ENCODE measurements at regions not wholly inside any gene's neighbourhood (a gene's known extent, or its start where the extent isn't known, plus 50 kb on each side); places are given as distances from the start of the nearest gene placed in this dataset.

DNA sequence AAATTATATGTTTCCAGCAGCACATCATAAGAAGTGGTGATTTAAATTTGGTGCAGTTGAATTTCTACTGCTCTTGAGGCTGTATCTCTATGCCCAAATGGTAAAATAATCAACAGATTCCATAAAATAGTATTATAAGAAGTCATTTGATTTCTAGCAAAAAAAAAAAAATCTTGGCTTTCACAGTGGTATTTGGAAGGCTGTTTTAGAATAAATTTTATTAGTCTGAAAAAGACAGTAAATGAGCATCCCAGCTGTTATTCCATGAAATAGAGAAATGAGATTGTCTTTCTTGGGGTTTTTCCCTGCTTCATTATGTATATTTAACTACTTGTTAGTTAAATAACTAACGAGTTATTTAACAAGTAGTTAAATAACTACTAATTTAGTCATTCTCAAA lies 156.0 kb upstream of the ABI3BP start:
- H2BK15ac ChIP-seq (ENCODE audit: low read depth, low read length), result no peak overlapping the region
- H3K27me3 ChIP-seq (ENCODE audit: control insufficient read depth, insufficient read depth, low read length), result no peaks in the 10 kb centered on the region
- no peak overlapping the region for H3K27ac ChIP-seq (ENCODE audit: insufficient read depth, low read length)
- no peak overlapping the region for H4K8ac ChIP-seq (ENCODE audit: low read depth in 2 of 2, low read length in 2 of 2)
- no peak overlapping the region for H3K56ac ChIP-seq (ENCODE audit: extremely low read depth, insufficient read depth, low read length)
- intact Hi-C loops (cut with micrococcal nuclease) (no loop called here), in situ Hi-C loops (cut with MboI; ENCODE audit: low sequenced_read_pairs) (no loop called here), dilution Hi-C loops (cut with HindIII; ENCODE audit: low sequenced_read_pairs, unreplicated experiment) (no loop called here)
- no peaks in the 10 kb centered on the region for H3K79me1 ChIP-seq (ENCODE audit: low read depth in 1 of 2, low read length in 2 of 2)
- no peak overlapping the region for H4K5ac ChIP-seq (ENCODE audit: low read depth, low read length)
- TF ChIP-seq MXI1 (IDR thresholded peaks at IDR 0.05; ENCODE audit: borderline replicate concordance, low read depth, low read length) (no peak), NFE2L2 (IDR thresholded peaks at IDR 0.05; ENCODE audit: low read depth, low read length) (no peak), RFX5 (IDR thresholded peaks at IDR 0.05; ENCODE audit: low read depth, low read length) (no peak), MAZ (IDR thresholded peaks at IDR 0.05; ENCODE audit: borderline replicate concordance, low read depth, low read length) (no peak), USF2 (IDR thresholded peaks at IDR 0.05; ENCODE audit: low read depth, low read length) (no peak), RCOR1 (IDR thresholded peaks at IDR 0.05; ENCODE audit: insufficient replicate concordance, low read length) (no peak), RAD21 (IDR thresholded peaks at IDR 0.05; ENCODE audit: low read length) (no peak), CEBPB (IDR thresholded peaks at IDR 0.05; ENCODE audit: low read depth, low read length) (no peak), CHD1 (IDR thresholded peaks at IDR 0.05; ENCODE audit: low read depth, low read length) (no peak), BHLHE40 (IDR thresholded peaks at IDR 0.05; ENCODE audit: low read depth, low read length) (no peak), FOS (IDR thresholded peaks at IDR 0.05; ENCODE audit: low read depth, low read length) (no peak), SMC3 (IDR thresholded peaks at IDR 0.05; ENCODE audit: low read depth, low read length) (no peak), MAFK (IDR thresholded peaks at IDR 0.05; ENCODE audit: low read depth, low read length) (no peak)
- TF ChIP-seq, protein P1, sequence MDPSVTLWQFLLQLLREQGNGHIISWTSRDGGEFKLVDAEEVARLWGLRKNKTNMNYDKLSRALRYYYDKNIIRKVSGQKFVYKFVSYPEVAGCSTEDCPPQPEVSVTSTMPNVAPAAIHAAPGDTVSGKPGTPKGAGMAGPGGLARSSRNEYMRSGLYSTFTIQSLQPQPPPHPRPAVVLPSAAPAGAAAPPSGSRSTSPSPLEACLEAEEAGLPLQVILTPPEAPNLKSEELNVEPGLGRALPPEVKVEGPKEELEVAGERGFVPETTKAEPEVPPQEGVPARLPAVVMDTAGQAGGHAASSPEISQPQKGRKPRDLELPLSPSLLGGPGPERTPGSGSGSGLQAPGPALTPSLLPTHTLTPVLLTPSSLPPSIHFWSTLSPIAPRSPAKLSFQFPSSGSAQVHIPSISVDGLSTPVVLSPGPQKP (IDR thresholded peaks at IDR 0.05; ENCODE audit: borderline replicate concordance, low read depth, low read length), result no peak
- TF ChIP-seq, protein P2, sequence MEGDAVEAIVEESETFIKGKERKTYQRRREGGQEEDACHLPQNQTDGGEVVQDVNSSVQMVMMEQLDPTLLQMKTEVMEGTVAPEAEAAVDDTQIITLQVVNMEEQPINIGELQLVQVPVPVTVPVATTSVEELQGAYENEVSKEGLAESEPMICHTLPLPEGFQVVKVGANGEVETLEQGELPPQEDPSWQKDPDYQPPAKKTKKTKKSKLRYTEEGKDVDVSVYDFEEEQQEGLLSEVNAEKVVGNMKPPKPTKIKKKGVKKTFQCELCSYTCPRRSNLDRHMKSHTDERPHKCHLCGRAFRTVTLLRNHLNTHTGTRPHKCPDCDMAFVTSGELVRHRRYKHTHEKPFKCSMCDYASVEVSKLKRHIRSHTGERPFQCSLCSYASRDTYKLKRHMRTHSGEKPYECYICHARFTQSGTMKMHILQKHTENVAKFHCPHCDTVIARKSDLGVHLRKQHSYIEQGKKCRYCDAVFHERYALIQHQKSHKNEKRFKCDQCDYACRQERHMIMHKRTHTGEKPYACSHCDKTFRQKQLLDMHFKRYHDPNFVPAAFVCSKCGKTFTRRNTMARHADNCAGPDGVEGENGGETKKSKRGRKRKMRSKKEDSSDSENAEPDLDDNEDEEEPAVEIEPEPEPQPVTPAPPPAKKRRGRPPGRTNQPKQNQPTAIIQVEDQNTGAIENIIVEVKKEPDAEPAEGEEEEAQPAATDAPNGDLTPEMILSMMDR (conservative IDR thresholded peaks at IDR 0.05; ENCODE audit: low read depth, low read length), result no peak
- H3K9ac ChIP-seq (ENCODE audit: low read depth, low read length), result no peak overlapping the region
- H2AK9ac ChIP-seq (replicated peaks; ENCODE audit: low read depth, low read length, poor library complexity), result no peak overlapping the region
- no peaks in the 10 kb centered on the region for H4K20me1 ChIP-seq (ENCODE audit: insufficient read depth, low read length)
- no peaks in the 10 kb centered on the region for H3K36me3 ChIP-seq (ENCODE audit: control insufficient read depth, insufficient read depth, low read length)
- H3K4me3 ChIP-seq (ENCODE audit: insufficient read depth, low read depth, low read length), result no peak overlapping the region
- DNase-seq (no peak), ATAC-seq (ENCODE audit: low read depth) (no peak)
- no peaks in the 10 kb centered on the region for H3K9me1 ChIP-seq (ENCODE audit: insufficient read depth, low read length)
- no peak overlapping the region for H2AK5ac ChIP-seq (ENCODE audit: low read depth, low read length)
- H2BK20ac ChIP-seq (ENCODE audit: low read depth, low read length), result no peak overlapping the region
- H2BK5ac ChIP-seq (ENCODE audit: low read depth, low read length, poor library complexity, severe bottlenecking), result no peak overlapping the region
- H2BK120ac ChIP-seq (ENCODE audit: low read depth, low read length), result no peak overlapping the region
- no peak overlapping the region for H3K14ac ChIP-seq (replicated peaks; ENCODE audit: low read depth, low read length)
- no CpG with 5 or more reads among the region's 1 CpG for WGBS, 2 experiments (ENCODE audit: extremely low coverage in 2 of 2, insufficient read length in 1 of 2)
- no TSS peak for BruUV-seq (replicated peaks)
- H4K91ac ChIP-seq (ENCODE audit: insufficient read depth, low read depth, low read length), result no peak overlapping the region
- no peak overlapping the region for H3K4me2 ChIP-seq (ENCODE audit: low read depth, low read length)
- POLR2A ChIA-PET (ENCODE audit: unreplicated experiment), result no interaction called here
- no peak overlapping the region for H3K4ac ChIP-seq (ENCODE audit: low read depth, low read length)
- no peak overlapping the region for H3K18ac ChIP-seq (ENCODE audit: low read depth, low read length)
- no peaks in the 10 kb centered on the region for H3K4me1 ChIP-seq (ENCODE audit: control insufficient read depth, insufficient read depth, low read length)
- CTCF ChIA-PET, result no interaction called here
- H3K9me3 ChIP-seq (ENCODE audit: control insufficient read depth, insufficient read depth, low read length), result no peaks in the 10 kb centered on the region
- no peak overlapping the region for H2AFZ ChIP-seq (replicated peaks; ENCODE audit: low read length, poor library complexity)
- H3K23ac ChIP-seq (ENCODE audit: low read depth, low read length), result no peak overlapping the region

All from IMR-90 (cell line).